Chondrocyte (in vitro differentiated cells): ENCODE measurements at regions not wholly inside any gene's neighbourhood (a gene's known extent, or its start where the extent isn't known, plus 50 kb on each side); places are given as distances from the start of the nearest gene placed in this dataset.

Experiments
- DNase-seq: peaks from one replicate; pipeline ENCODE4 v3.0.0; 2021; ENCODE audit warnings: mixed read lengths, low spot score
- H3K27ac Mint-ChIP-seq: one replicate; pipeline ENCODE4 v1.8.0; 2021; ENCODE audit warnings: mild to moderate bottlenecking, moderate library complexity, mixed read lengths; ENCODE audit not compliant: unreplicated experiment
- H3K27me3 Mint-ChIP-seq: 2 replicates; pipeline ENCODE4 v1.8.0; 2021; ENCODE audit warnings: low read depth, mixed read lengths
- H3K36me3 Mint-ChIP-seq: 2 replicates; pipeline ENCODE4 v1.8.0; 2021; ENCODE audit warnings: low read depth, mixed read lengths
- H3K4me1 Mint-ChIP-seq: 2 replicates; pipeline ENCODE4 v1.8.0; 2021; ENCODE audit warnings: low read depth, mild to moderate bottlenecking, mixed read lengths
- H3K4me3 Mint-ChIP-seq: one replicate; pipeline ENCODE4 v1.8.0; 2021; ENCODE audit warnings: mild to moderate bottlenecking, moderate library complexity, mixed read lengths; ENCODE audit not compliant: unreplicated experiment
- H3K9me3 Mint-ChIP-seq: 2 replicates; pipeline ENCODE4 v1.8.0; 2021; ENCODE audit warnings: low read depth, mixed read lengths
- CTCF ChIP-seq: fragments of 200-600 bp; sonication (generic); IDR thresholded peaks from 2 replicates; pipeline ENCODE4 v1.5.0; 2021; ENCODE audit warnings: antibody characterized with exemption, mild to moderate bottlenecking, moderate library complexity

DNA sequence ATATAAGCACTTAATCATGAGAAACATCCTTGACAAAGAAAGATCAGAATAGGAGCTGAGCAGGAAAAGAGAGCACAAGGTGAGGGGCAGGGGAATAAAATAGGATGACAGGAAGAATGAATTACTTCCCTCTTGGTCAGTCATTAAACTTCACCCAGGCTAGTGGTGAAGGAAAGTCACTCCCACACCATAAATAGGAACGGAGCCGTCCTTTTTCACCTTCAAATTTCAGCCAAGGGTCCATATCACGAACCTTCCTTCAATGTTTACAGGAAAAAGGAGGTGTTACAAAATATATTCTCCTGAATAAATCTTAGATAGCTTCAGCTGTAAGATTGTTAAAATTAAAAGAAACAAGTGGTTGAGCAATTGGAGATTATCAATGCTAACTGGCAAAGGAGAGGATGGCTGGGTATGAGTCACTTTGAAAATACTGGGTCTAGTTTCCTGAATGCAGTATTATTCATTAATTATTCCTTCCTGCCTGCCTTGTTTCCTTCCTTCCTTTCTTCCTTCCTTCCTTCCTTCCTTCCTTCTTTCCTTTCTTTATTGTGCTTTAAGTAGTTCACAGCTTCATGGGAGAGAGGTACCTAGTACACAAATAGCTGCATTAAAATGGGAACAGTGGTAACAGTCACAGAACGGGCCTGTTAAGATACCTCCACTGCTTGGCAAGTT lies 292.3 kb upstream of the ID2 start:
- DNase-seq: no peak
- Mint-ChIP-seq H3K4me3 (no peak overlapping the region), H3K27ac (no peak overlapping the region), H3K36me3 (no peaks in the 10 kb centered on the region), H3K4me1 (peaks cover 3% of the 10 kb centered on the region), H3K27me3 (no peaks in the 10 kb centered on the region), H3K9me3 (peaks cover 4% of the 10 kb centered on the region)
- no peak for TF ChIP-seq CTCF

DNA sequence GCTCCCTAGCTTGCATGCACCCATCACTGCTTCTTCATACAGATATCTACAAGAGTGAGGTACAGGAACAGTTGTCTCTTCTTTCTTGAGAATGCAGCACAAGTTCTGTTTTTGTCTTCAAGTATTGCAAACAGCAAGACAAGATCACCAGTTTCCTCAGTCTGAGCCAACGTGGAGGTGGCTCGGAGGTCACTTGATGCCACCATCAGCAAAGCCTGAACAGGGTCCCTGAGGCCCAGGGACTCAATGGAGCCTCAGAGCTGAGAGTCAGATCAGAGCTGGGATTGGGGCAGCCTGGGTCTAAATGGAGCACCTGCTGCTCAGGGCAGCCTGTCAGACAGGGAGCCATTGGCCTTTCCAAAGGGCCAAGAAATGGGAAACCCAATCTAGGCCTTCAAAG lies 290.7 kb upstream of the ID2 start:
- Mint-ChIP-seq H3K4me3 (no peak overlapping the region), H3K27me3 (peaks cover 8% of the 10 kb centered on the region), H3K9me3 (peaks cover 4% of the 10 kb centered on the region), H3K27ac (no peak overlapping the region), H3K4me1 (peaks cover 5% of the 10 kb centered on the region), H3K36me3 (no peaks in the 10 kb centered on the region)
- DNase-seq: no peak
- no peak for TF ChIP-seq CTCF

GRCh38 chr2:8391584-8391983 lies 290.3 kb upstream of the ID2 start:
- Mint-ChIP-seq H3K9me3 (peaks cover 4% of the 10 kb centered on the region), H3K27ac (no peak overlapping the region)

GRCh38 chr2:8392098-8392866 lies 289.6 kb upstream of the ID2 start:
- no peak for TF ChIP-seq CTCF
- no peak for DNase-seq
- Mint-ChIP-seq H3K4me3 (no peak overlapping the region), H3K9me3 (peaks cover 4% of the 10 kb centered on the region), H3K27me3 (peaks cover 8% of the 10 kb centered on the region), H3K36me3 (no peaks in the 10 kb centered on the region), H3K4me1 (peaks cover 5% of the 10 kb centered on the region), H3K27ac (no peak overlapping the region)

More at GRCh38 chr2:8391584-8391983, 290.3 kb upstream of the ID2 start:
- peaks cover 8% of the 10 kb centered on the region for H3K27me3 Mint-ChIP-seq
- TF ChIP-seq CTCF: no peak
- H3K36me3 Mint-ChIP-seq: no peaks in the 10 kb centered on the region
- no peak overlapping the region for H3K4me3 Mint-ChIP-seq
- peaks cover 5% of the 10 kb centered on the region for H3K4me1 Mint-ChIP-seq
- DNase-seq: no peak

- peaks cover 8% of the 10 kb centered on the region for H3K27me3 Mint-ChIP-seq
- H3K4me1 Mint-ChIP-seq: peaks cover 5% of the 10 kb centered on the region
- no peak overlapping the region for H3K27ac Mint-ChIP-seq
- DNase-seq: no peak
- no peak for TF ChIP-seq CTCF
- no peaks in the 10 kb centered on the region for H3K36me3 Mint-ChIP-seq
- H3K4me3 Mint-ChIP-seq: no peak overlapping the region
- H3K9me3 Mint-ChIP-seq: no peaks in the 10 kb centered on the region
Observed at GRCh38 chr2:8393506-8393905, 288.4 kb upstream of the ID2 start.
